ENCODE measurements at regions not wholly inside any gene's neighbourhood (a gene's known extent, or its start where the extent isn't known, plus 50 kb on each side); places are given as distances from the start of the nearest gene placed in this dataset.

- no peak for DNase-seq
Measured at GRCh38 chr4:153974452-153974851, 185.6 kb upstream of the SFRP2 start.

- DNase-seq: no peak
Measured at GRCh38 chr4:153973942-153974341, 185.1 kb upstream of the SFRP2 start.

- no peak for DNase-seq
Measured at GRCh38 chr4:153971899-153972298, 183.0 kb upstream of the SFRP2 start.

- no peak for DNase-seq
Measured at GRCh38 chr4:153970169-153970568, 181.3 kb upstream of the SFRP2 start.

- no peak for DNase-seq
Measured at GRCh38 chr4:153969542-153969941, 180.7 kb upstream of the SFRP2 start.

GRCh38 chr4:153966641-153967040 is 177.8 kb upstream of the SFRP2 start:
- no peak for DNase-seq

- no peak for DNase-seq
Measured at GRCh38 chr4:153963216-153963615, 174.3 kb upstream of the SFRP2 start.

- peak; percentile 56 for DNase-seq
Measured at GRCh38 chr4:153962311-153963039, 173.6 kb upstream of the SFRP2 start.

GRCh38 chr4:153955327-153955726 is 166.4 kb upstream of the SFRP2 start:
- no peak for DNase-seq

GRCh38 chr4:153954654-153955053 is 165.8 kb upstream of the SFRP2 start:
- DNase-seq: no peak

- DNase-seq: no peak
Measured at GRCh38 chr4:153950100-153950979, 161.5 kb upstream of the SFRP2 start.

- DNase-seq: no peak
Measured at GRCh38 chr4:153948041-153948440, 159.2 kb upstream of the SFRP2 start.

- no peak for DNase-seq
Measured at GRCh38 chr4:153947124-153947523, 158.2 kb upstream of the SFRP2 start.

- no peak for DNase-seq
Measured at GRCh38 chr4:153945704-153946103, 156.8 kb upstream of the SFRP2 start.

- DNase-seq: no peak
Measured at GRCh38 chr4:153943738-153944415, 155.0 kb upstream of the SFRP2 start.

GRCh38 chr4:153940916-153941315 is 152.0 kb upstream of the SFRP2 start:
- no peak for DNase-seq

- DNase-seq: peak; percentile 8
Measured at GRCh38 chr4:153939570-153939969, 150.7 kb upstream of the SFRP2 start.

- DNase-seq: no peak
Measured at GRCh38 chr4:153938994-153939393, 150.1 kb upstream of the SFRP2 start.

GRCh38 chr4:153937289-153937688 is 148.4 kb upstream of the SFRP2 start:
- no peak for DNase-seq

- no peak for DNase-seq
Measured at GRCh38 chr4:153936121-153936520, 147.2 kb upstream of the SFRP2 start.

GRCh38 chr4:153934688-153935017 is 145.8 kb upstream of the SFRP2 start:
- DNase-seq: no peak

- no peak for DNase-seq
Measured at GRCh38 chr4:153933915-153934687, 145.2 kb upstream of the SFRP2 start.

- peak; percentile 59 for DNase-seq
Measured at GRCh38 chr4:153931804-153932203, 142.9 kb upstream of the SFRP2 start.
